SK-MEL-5 (cell line): ENCODE measurements at regions not wholly inside any gene's neighbourhood (a gene's known extent, or its start where the extent isn't known, plus 50 kb on each side); places are given as distances from the start of the nearest gene placed in this dataset.
"Not testable (repeated sequence)": the region's sequence is repeated elsewhere in the genome, so short reads cannot be mapped to it uniquely, and the experiment has no call there.

Source experiments
- DNase-seq: peaks from one replicate; pipeline ENCODE4 v3.0.0-alpha.2; 2016; ENCODE audit warnings: low read depth, low spot score
- in situ Hi-C: cut with HindIII; loops from 2 replicates; pipeline ENCODE4 v1.10.0; 2016; ENCODE audit warnings: low sequenced_read_pairs, high pct_unique_total_duplicates, low pct_unique_long_range_greater_than_20kb

- no peak for DNase-seq
- in situ Hi-C loops = no loop called here
These were observed 62.9 kb downstream of the ACKR3 start for GRCh38 chr2:236632295-236633218.

- in situ Hi-C loops = no loop called here
- no peak for DNase-seq
These were observed 63.6 kb downstream of the ACKR3 start for GRCh38 chr2:236633219-236633570.

GRCh38 chr2:236633775-236634560, 64.3 kb downstream of the ACKR3 start:
- in situ Hi-C loops = no loop called here
- no peak for DNase-seq

GRCh38 chr2:236636261-236636660, 66.6 kb downstream of the ACKR3 start:
- in situ Hi-C loops = no loop called here
- DNase-seq = no peak

- in situ Hi-C loops = no loop called here
- DNase-seq = no peak
These were observed 67.3 kb downstream of the ACKR3 start for GRCh38 chr2:236636714-236637470.

GRCh38 chr2:236637686-236638569, 68.3 kb downstream of the ACKR3 start:
- in situ Hi-C loops = no loop called here
- DNase-seq = no peak

GRCh38 chr2:236638707-236639106, 69.1 kb downstream of the ACKR3 start:
- in situ Hi-C loops = no loop called here
- DNase-seq = no peak

- in situ Hi-C loops = no loop called here
These were observed 70.0 kb downstream of the ACKR3 start for GRCh38 chr2:236639461-236640235.

GRCh38 chr2:236641051-236641726, 71.6 kb downstream of the ACKR3 start:
- in situ Hi-C loops = no loop called here
- DNase-seq = no peak

More at GRCh38 chr2:236639461-236640235, 70.0 kb downstream of the ACKR3 start:
- no peak for DNase-seq

- no peak for DNase-seq
- in situ Hi-C loops = no loop called here
These were observed 72.5 kb downstream of the ACKR3 start for GRCh38 chr2:236642125-236642524.

- DNase-seq = no peak
- in situ Hi-C loops = no loop called here
These were observed 73.1 kb downstream of the ACKR3 start for GRCh38 chr2:236642584-236643291.

- no peak for DNase-seq
These were observed 73.9 kb downstream of the ACKR3 start for GRCh38 chr2:236643480-236643879.

GRCh38 chr2:236644067-236644466, 74.4 kb downstream of the ACKR3 start:
- DNase-seq = no peak
- in situ Hi-C loops = no loop called here

More at GRCh38 chr2:236643480-236643879, 73.9 kb downstream of the ACKR3 start:
- in situ Hi-C loops = no loop called here

- no peak for DNase-seq
- in situ Hi-C loops = no loop called here
These were observed 74.9 kb downstream of the ACKR3 start for GRCh38 chr2:236644502-236644911.

GRCh38 chr2:236645141-236645540, 75.5 kb downstream of the ACKR3 start:
- DNase-seq, in situ Hi-C loops: not testable (repeated sequence)
